Retinal pigment epithelial cell (primary cell): ENCODE measurements at regions not wholly inside any gene's neighbourhood (a gene's known extent, or its start where the extent isn't known, plus 50 kb on each side); places are given as distances from the start of the nearest gene placed in this dataset.

Experiments used
- DNase-seq: peaks from one replicate; pipeline ENCODE4 v3.0.0-alpha.2; 2010; ENCODE audit warnings: low read depth
- H3K4me3 ChIP-seq: 2 replicates; pipeline ENCODE4 v1.5.1; 2011; ENCODE audit warnings: mild to moderate bottlenecking, low read length, control low read depth, moderate library complexity
- TF ChIP-seq, protein P1 (sequence below): conservative IDR thresholded peaks from 2 replicates; pipeline ENCODE4 v1.5.1; 2011; ENCODE audit warnings: low read depth, low read length, control low read depth, inconsistent platforms

DNA sequence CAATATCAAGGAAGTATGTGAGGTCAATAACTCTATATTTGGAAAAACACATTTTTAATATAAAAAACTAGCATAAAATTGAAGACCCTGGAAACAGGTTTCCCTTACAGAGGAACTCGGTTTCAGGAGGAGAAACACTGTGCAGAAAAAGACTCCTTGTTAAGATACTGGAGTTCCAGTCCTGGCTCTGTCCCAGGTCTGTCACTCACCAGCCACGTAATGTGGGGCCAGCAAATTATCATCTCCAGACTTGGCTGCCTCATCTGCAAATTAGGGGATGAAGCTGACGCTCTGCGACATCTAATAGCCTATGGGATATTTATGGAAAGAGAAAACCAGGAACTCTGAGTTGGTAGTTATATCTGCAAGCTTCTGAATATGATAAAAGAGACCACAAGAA lies 702.7 kb downstream of the EPHA7 start:
- TF ChIP-seq, protein P1, sequence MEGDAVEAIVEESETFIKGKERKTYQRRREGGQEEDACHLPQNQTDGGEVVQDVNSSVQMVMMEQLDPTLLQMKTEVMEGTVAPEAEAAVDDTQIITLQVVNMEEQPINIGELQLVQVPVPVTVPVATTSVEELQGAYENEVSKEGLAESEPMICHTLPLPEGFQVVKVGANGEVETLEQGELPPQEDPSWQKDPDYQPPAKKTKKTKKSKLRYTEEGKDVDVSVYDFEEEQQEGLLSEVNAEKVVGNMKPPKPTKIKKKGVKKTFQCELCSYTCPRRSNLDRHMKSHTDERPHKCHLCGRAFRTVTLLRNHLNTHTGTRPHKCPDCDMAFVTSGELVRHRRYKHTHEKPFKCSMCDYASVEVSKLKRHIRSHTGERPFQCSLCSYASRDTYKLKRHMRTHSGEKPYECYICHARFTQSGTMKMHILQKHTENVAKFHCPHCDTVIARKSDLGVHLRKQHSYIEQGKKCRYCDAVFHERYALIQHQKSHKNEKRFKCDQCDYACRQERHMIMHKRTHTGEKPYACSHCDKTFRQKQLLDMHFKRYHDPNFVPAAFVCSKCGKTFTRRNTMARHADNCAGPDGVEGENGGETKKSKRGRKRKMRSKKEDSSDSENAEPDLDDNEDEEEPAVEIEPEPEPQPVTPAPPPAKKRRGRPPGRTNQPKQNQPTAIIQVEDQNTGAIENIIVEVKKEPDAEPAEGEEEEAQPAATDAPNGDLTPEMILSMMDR: no peak
- no peak for DNase-seq
- H3K4me3 ChIP-seq: no peak overlapping the region

DNA sequence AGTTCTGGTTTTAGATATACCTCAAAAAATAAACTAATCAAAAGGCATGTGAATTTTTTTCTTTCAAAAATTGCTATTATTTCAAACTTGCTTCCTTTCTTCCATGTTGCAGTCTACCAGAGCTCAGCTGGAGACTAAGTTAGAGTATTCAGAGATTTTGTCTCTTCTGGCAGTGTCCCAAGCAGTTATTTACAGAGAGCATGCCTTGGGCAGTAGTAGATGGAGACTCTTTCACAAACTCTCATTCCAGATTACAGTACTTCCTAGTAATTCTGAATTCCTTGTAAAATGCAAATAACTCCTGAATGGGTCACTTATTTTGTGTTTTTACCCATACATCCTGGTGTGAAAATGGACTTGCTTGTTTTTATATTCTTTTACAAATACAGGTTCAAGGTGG lies 703.4 kb downstream of the EPHA7 start:
- TF ChIP-seq, protein P1: no peak
- H3K4me3 ChIP-seq: no peak overlapping the region
- no peak for DNase-seq

DNA sequence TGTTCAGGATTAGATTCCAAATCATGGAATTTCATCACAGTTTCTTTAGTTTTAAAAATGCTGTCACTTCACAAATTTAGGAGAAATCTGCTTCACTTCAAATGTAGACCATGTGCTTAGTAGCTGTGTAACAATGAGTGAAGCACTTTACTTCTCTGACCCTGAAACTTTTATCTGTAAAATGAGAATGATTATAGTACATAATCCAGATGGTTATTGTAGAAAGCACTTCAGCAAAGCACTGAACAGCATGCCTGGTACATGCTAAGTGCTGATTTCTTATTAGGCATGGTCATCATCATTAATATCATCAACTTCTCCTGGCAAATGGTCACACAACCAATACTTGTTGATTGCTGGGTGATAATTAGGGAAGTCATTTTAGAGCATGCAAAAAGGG lies 705.0 kb downstream of the EPHA7 start:
- H3K4me3 ChIP-seq: no peak overlapping the region
- TF ChIP-seq, protein P1: no peak
- no peak for DNase-seq

DNA sequence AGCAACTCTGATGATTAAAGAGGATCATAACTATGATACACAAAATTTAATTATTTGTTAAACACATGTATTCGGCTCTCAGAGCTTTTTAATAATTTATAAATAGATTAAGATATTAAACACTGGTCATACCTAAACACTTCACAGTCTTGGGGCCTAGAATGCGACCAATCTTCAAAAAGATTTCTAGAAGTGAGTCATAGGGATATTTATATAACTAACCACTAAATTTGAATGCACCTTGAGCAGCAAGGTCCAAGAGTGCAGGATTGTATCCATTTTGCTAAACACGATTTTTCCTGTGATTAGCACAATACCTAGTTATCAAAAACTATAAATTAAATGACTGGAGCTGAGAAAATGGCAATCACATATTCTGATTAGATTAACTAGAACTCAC lies 709.3 kb downstream of the EPHA7 start:
- no peak for DNase-seq
- no peak overlapping the region for H3K4me3 ChIP-seq
- TF ChIP-seq, protein P1: no peak

DNA sequence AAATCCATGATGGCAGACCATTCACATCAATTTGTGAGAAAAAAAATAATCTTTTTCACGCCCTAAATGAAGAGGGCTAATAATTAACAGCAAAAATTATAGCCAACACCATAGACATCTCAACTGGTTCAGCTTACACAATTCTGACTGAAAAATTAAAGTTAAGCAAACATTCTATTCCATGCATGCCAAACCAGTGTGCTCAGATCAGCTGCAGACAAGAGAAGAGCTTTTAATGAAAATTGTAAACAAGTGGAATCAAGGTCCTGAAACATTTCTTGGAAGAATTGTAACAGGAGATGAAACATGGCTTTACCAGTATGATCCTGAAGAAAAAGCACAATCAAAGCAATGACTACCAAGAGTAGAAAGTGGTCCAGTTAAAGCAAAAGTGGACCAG lies 710.4 kb downstream of the EPHA7 start:
- no peak overlapping the region for H3K4me3 ChIP-seq
- TF ChIP-seq, protein P1: no peak
- no peak for DNase-seq

DNA sequence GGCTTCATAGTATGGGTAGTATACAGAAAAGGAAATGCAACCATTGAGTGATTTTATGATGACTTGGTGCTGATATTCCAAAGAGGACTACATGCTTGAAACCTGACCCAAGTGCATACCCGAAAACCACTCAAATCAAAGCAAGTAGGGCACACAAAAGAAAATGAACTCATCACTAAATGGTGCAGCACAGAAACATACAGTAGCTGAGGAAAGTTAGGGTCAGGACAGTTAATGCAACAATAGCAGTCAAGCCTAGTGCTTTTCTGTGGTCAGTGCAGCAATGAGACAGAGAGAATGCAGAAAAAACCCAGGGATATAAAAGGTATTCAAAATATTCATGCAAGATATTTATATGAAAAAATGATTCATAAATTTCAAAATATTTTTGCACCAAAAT lies 711.1 kb downstream of the EPHA7 start:
- TF ChIP-seq, protein P1: no peak
- DNase-seq: no peak
- H3K4me3 ChIP-seq: no peak overlapping the region

DNA sequence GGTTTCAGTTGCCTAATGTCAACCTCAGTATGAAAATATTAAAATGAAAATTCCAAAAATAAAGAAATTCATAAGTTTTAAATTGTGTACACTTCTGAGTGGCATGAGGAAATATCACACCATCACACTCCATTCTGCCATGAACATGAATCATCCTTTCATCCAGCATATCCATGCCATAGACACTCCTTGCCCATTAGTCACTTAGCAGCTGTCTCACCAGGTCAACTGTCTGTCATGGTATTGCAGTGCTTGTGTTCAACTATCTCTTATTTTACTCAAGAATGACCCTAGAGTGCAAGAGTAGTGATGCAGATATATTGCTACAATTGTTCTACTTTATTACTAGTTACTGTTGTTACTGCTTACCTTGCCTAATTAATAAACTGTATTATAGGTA lies 712.4 kb downstream of the EPHA7 start:
- no peak overlapping the region for H3K4me3 ChIP-seq
- DNase-seq: no peak
- TF ChIP-seq, protein P1: no peak
